NCI-H2171 treated with DMSO at 0.1 percent for 48 hours (cell line): ENCODE measurements at regions not wholly inside any gene's neighbourhood (a gene's known extent, or its start where the extent isn't known, plus 50 kb on each side); places are given as distances from the start of the nearest gene placed in this dataset.
"Not testable (repeated sequence)": the region's sequence is repeated elsewhere in the genome, so short reads cannot be mapped to it uniquely, and the experiment has no call there.

Experiments
- DNase-seq: peaks from one replicate; lab custom pipeline; 2025; lab: John Stamatoyannopoulos, UW

GRCh38 chr7:136123352-136123751, 146.2 kb upstream of the MTPN start:
- no peak for DNase-seq

GRCh38 chr7:136122026-136122425, 144.9 kb upstream of the MTPN start:
- DNase-seq: no peak

DNA sequence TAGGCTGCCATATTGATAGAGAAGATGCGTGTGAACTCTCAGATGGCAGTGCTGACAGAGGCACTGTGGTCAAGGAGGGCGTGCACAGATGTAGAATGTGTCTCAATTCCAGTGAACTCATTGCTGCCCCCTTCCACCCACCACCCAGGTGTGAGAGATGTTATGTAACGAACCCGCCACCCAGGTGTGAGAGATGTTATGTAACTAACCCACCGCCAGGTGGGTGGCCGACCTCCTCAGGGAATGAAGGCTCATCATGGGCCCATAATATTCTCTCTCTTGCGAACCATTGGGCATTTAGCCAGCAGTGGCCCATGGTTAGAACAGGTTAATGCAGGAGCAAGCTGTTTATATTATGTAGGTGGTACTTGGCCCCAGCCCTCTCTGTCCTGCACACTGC, 140.4 kb upstream of the MTPN start:
- no peak for DNase-seq

DNA sequence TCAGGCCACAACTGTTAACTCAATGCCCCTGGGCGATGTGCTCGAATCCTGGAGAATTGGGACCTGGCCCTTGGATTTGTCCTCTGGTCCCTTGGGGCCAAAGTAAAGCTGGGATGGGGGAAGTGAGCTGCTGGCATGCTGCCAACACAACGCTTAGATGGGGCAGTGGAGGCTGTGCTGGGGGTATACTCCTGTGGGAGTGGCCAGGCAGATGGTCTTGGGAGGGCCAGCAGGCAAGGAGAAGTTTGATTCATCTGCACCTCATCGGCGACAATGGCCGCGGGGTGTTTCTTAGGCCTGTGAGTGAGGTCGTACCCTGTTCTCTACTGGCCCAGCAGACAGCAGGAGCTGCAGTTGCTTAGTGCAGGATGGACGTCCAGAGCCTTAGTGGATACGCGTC, 139.0 kb upstream of the MTPN start:
- DNase-seq: no peak

- no peak for DNase-seq
These were observed 138.0 kb upstream of the MTPN start for GRCh38 chr7:136114966-136115762.

GRCh38 chr7:136114467-136114866, 137.3 kb upstream of the MTPN start:
- not testable (repeated sequence) for DNase-seq

- not testable (repeated sequence) for DNase-seq
These were observed 131.9 kb upstream of the MTPN start for GRCh38 chr7:136109037-136109436.

DNA sequence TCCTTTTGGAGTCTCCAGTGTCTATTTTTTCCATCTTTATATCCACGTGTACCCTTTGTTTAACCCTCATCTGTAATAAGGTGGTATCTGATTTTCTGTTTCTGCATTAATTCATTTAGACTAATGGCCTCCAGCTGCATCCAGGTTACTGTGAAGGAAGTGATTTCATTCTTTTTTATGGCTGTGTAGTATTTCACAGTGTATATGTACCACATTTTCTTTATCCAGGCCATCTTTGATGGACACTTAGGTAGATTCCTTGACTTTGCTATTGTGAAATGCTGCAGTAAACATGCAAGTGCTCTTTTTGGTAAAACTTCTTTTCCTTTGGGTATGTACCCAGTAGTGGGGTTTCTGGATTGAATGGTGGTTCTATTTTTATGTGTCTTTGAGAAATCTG, 128.0 kb upstream of the MTPN start:
- no peak for DNase-seq

DNA sequence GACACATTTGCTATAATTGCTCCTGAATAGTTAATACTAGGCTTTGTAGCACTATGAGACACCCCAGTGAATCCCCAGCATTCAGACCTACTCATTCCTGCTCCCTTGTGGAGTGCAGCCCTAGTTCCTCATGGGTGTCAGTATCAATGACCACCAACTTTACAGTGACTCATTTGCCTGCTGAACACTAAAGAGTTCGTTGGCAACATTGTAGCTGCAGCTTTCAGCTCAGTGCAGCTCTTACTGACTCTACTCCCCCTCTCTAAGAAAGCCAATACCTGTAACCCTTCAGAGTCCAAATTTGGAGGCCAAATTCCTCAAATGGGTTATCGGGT, 127.1 kb upstream of the MTPN start:
- DNase-seq: no peak

GRCh38 chr7:136103545-136104268, 126.5 kb upstream of the MTPN start:
- no peak for DNase-seq

- DNase-seq: no peak
These were observed 125.7 kb upstream of the MTPN start for GRCh38 chr7:136102881-136103280.

DNA sequence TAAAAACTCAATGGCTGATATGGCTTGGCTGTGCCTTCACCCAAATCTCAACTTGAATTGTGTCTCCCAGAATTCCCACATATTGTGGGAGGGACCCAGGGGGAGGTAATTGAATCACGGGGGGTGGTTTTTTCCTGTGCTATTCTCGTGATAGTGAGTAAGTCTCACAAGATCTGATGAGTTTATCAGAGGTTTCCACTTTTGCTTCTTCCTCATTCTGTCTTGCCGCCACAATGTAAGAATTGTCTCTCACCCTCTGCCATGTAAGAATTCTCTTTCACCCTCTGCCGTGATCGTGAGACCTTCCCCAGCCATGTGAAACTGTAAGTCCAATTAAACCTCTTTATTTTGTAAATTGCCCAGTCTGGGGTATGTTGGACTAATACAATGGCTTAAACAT, 115.6 kb upstream of the MTPN start:
- DNase-seq: not testable (repeated sequence)

GRCh38 chr7:136087881-136088280, 110.7 kb upstream of the MTPN start:
- DNase-seq: no peak

DNA sequence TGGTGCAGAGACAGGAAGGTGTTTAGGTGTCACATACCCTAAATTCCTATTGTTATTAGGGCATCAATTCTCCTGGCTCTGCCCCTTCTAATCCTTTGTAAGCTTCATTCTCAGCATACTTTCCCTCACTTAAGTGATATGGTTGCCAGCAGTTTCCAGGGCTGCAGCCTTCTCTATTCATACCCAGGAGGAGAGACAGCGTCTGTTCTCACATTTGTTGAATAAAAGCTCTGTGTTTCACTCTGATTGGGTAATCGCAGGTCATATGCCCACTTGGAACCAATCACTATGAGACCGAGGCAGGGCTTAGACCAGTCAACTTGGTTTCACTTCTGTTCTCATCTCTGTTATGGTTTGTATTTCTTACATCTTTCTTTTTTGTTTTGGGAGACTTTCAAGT, 109.6 kb upstream of the MTPN start:
- DNase-seq: no peak

- no peak for DNase-seq
These were observed 102.8 kb upstream of the MTPN start for GRCh38 chr7:136079934-136080333.

DNA sequence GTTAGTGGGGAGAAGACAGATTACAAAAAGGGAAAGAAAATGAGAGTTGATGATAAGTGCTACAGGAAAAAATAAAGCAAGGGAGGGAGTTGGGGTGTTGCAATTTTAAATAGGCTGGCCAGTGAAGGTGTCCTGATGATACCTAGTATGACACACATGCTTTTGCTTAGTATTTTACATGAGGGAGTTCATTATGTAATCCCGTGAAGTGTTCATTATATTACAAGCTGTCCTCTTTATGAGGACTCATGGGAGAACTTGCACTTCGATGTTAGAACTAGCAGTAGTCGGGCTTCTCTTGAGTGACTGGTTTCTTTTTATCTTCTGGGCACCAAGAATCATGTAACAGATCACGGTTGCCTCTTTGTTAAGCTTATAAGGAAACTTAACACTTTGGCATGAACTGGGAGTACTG, 102.3 kb upstream of the MTPN start:
- no peak for DNase-seq

DNA sequence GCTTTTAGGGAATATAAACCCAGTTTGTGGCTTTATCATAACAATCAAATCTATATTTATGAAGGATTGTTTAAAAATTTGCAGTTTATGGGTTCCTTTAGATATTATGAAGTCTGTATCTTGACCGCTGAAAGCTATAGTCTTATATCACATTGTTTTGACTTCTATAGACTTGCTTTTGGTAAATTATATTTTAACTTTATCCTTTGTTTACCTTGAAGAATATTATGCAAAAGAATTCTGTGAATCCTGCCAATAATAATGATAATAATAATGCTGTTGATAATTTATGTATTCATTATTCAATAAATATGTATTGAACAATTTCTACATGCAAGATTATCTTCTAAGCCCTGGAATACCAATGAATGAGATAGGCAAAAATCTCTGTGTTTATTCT, 101.9 kb upstream of the MTPN start:
- DNase-seq: no peak

GRCh38 chr7:136078630-136079029, 101.5 kb upstream of the MTPN start:
- no peak for DNase-seq

GRCh38 chr7:136076954-136077353, 99.8 kb upstream of the MTPN start:
- no peak for DNase-seq

DNA sequence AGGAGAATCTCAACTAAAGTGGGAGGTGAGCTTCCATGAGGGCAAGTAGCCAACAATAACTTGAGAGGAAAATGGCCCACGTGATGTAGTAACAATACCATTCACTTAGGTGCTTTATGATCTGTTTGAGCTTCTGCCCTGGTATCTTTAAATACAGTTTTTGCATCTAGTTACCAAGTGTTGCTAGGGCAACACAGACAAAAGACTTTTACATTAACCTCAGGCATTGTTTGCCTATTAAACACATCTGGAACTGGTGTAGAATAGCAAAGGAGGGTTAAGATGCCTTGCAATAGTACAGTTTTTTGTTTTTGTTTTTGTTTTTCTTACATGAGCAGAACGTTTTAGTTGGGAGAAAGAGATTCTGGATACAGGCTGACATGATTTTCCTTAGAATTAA, 97.7 kb upstream of the MTPN start:
- no peak for DNase-seq

- no peak for DNase-seq
These were observed 95.3 kb upstream of the MTPN start for GRCh38 chr7:136072447-136072846.

GRCh38 chr7:136070736-136071505, 93.8 kb upstream of the MTPN start:
- no peak for DNase-seq
